ENCODE measurements at regions not wholly inside any gene's neighbourhood (a gene's known extent, or its start where the extent isn't known, plus 50 kb on each side); places are given as distances from the start of the nearest gene placed in this dataset.

- Histone ChIP-seq H3K9ac (ENCODE audit: insufficient read depth in 1 of 2, low read depth in 2 of 2, low read length in 2 of 2) (no peak overlapping the region), H3K9me3 (replicated peaks; ENCODE audit: control insufficient read depth, insufficient read depth, low read depth, low read length) (no peaks in the 10 kb centered on the region), H3K27ac (ENCODE audit: extremely low read depth, low read depth, low read length) (no peak overlapping the region), H3K4me1 (replicated peaks in 1 of 2; ENCODE audit: control insufficient read depth in 2 of 2, insufficient read depth in 2 of 2, low read length in 2 of 2) (no peaks in the 10 kb centered on the region; a peak in 2 of 5 replicates), H3K9me1 (ENCODE audit: control insufficient read depth, insufficient read depth, low read length) (no peaks in the 10 kb centered on the region), H4K20me1 (replicated peaks; ENCODE audit: control insufficient read depth, insufficient read depth, low read length) (no peaks in the 10 kb centered on the region), H3K27me3 (ENCODE audit: control insufficient read depth in 2 of 2, insufficient read depth in 2 of 2, low read length in 2 of 2) (no peaks in the 10 kb centered on the region), H3K36me3 (ENCODE audit: control insufficient read depth, insufficient read depth, low read length) (no peaks in the 10 kb centered on the region), H2AFZ (ENCODE audit: low read depth, low read length) (no peak overlapping the region), H3K4me2 (ENCODE audit: insufficient read depth, low read length) (no peak overlapping the region), H3K79me2 (ENCODE audit: control insufficient read depth, insufficient read depth, low read length) (no peaks in the 10 kb centered on the region), H3K4me3 (no peak overlapping the region)
- in situ Hi-C loops (cut with MboI) (no loop called here), intact Hi-C loops (cut with micrococcal nuclease) (no loop called here)
- ChIA-PET CTCF (ENCODE audit: low intra/inter-chr PET ratio) (no interaction called here), POLR2A (interaction anchor here (0.8 kb wide), 1 partner anchor 1070 kb away, joined by 3 read pairs; no protein-coding TSS in a partner anchor)
- no TSS peak for BruUV-seq (replicated peaks)
- FAIRE-seq (no peak), ATAC-seq (no peak), DNase-seq (ENCODE audit: extremely low read depth in 1 of 4, low spot score in 3 of 4) (no peak)
- 10% methylated on average over 3 of the region's 3 CpGs for WGBS (ENCODE audit: insufficient coverage, low coverage, missing lambda C conversion rate)
- no peak for TF ChIP-seq NONO (IDR thresholded peaks at IDR 0.05; ENCODE audit: low read depth in 2 of 2, low read length in 1 of 2)
- TF ChIP-seq BCLAF1 (IDR thresholded peaks at IDR 0.05; ENCODE audit: borderline replicate concordance in 1 of 2, control insufficient read depth in 1 of 2, low read depth in 2 of 2, low read length in 1 of 2): no peak
- no peak for TF ChIP-seq ILK (tag; IDR thresholded peaks at IDR 0.05; ENCODE audit: borderline replicate concordance, low read depth)
- TF ChIP-seq ARNT (IDR thresholded peaks at IDR 0.05): no peak
- TF ChIP-seq PREB (CRISPR knock-in tag; IDR thresholded peaks at IDR 0.05): no peak
- no peak for TF ChIP-seq CREBBP (IDR thresholded peaks at IDR 0.05; ENCODE audit: low read depth, low read length)
- no peak for TF ChIP-seq DACH1 (IDR thresholded peaks at IDR 0.05; ENCODE audit: partially characterized antibody)
- no peak for TF ChIP-seq MYNN (IDR thresholded peaks at IDR 0.05)
- no peak for TF ChIP-seq MYNN (CRISPR knock-in tag; IDR thresholded peaks at IDR 0.05)
- TF ChIP-seq ZNF511 (CRISPR knock-in tag; IDR thresholded peaks at IDR 0.05): no peak
- no peak for TF ChIP-seq SMAD2 (IDR thresholded peaks at IDR 0.05; ENCODE audit: low read depth, low read length)
- no peak for TF ChIP-seq ZBTB9 (CRISPR knock-in tag; IDR thresholded peaks at IDR 0.05)
- no peak for TF ChIP-seq TSHZ1 (CRISPR knock-in tag; IDR thresholded peaks at IDR 0.05)
These were observed 285.3 kb upstream of the ADRA1B start for GRCh38 chr5:159631001-159631400.
